ENCODE measurements at regions not wholly inside any gene's neighbourhood (a gene's known extent, or its start where the extent isn't known, plus 50 kb on each side); places are given as distances from the start of the nearest gene placed in this dataset.
"Not testable (repeated sequence)": the region's sequence is repeated elsewhere in the genome, so short reads cannot be mapped to it uniquely, and the experiment has no call there.

GRCh38 chr7:91784469-91784868 lies 96.0 kb downstream of the MTERF1 start:
- DNase-seq: peak; percentile 60

DNA sequence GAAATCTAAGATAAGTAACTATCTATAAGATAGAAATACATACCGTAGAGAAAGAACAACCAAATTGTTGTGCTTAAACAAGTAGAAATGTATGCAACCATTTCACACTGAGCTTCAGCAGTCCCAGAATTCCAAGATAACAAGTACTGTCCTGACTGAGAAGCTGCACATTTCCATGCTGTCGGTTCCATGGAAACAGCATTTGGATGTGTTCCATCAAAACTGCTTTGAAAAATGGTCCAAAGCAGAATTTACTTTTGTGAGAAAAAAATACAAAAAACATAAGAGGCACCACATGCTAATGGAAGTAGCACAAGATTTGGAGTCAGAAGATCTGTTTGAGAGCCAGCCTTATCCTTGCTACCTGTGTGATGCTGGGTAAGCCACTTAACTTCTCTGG lies 92.6 kb downstream of the MTERF1 start:
- peak; percentile 44 for DNase-seq

DNA sequence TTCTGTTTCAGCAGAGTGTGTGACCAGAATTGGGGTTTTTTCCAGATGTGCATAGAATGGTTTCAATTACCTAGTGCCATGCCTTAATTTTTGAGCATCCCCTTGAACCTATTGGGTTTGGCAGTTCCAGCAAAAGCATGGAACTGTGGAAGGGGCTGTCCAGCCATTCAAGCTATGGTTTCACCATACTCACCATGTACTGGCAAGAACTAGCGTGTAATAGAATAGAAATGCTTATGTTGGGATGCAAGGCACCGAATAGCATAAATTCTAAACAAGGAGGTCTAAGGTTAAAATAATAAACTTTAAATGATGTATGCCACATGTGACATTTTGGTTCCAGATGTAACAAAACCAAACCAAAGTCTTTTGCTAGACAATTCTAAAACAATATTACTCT lies 91.4 kb downstream of the MTERF1 start:
- no peak for DNase-seq

GRCh38 chr7:91789558-91789957 lies 90.9 kb downstream of the MTERF1 start:
- DNase-seq: no peak

GRCh38 chr7:91790646-91791045 lies 89.9 kb downstream of the MTERF1 start:
- DNase-seq: not testable (repeated sequence)

DNA sequence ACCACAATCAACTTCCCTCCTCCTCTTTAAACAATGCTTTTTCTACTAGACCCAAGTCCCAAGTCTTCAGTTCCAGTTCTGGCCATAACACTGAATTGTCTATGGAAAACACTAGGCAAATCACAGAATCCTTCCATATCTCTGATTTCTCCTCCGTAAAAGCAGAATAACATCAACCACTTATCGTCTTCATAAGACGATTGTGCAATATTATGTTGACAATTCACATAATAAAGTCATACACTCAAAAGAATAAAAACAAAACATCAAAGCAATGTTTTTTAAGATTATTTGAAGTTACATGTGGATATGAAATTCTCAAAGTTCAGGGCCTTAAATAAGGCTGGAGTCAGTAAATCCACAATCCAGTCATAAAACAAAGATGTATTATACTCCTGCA lies 84.4 kb downstream of the MTERF1 start:
- DNase-seq: no peak

GRCh38 chr7:91798425-91798824 lies 82.1 kb downstream of the MTERF1 start:
- no peak for DNase-seq

- no peak for DNase-seq
These were observed 80.1 kb downstream of the MTERF1 start for GRCh38 chr7:91800389-91800788.

- DNase-seq: no peak
These were observed 79.0 kb downstream of the MTERF1 start for GRCh38 chr7:91801331-91801983.

GRCh38 chr7:91811236-91811635 lies 69.3 kb downstream of the MTERF1 start:
- DNase-seq: peak; percentile 8

- DNase-seq: no peak
These were observed 68.9 kb downstream of the MTERF1 start for GRCh38 chr7:91811641-91812040.

DNA sequence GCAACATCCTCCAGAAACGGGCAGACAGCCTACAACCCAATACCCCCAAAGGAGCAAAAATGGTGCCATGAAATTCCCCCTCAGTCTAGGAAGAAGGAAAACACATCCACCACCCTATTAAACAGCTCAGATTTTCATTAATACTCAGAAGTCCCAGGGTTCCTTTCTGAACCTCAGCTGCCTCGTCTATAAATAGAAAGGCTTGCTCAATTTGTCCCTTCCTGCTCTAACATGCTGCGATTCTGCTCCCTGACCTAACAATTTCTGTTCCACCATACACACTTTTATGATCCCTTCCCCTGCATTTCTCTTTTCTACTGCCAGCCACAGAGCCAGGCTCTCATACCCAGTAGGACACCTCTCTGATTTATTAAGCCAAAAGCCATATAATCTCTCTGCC lies 68.1 kb downstream of the MTERF1 start:
- DNase-seq: no peak

DNA sequence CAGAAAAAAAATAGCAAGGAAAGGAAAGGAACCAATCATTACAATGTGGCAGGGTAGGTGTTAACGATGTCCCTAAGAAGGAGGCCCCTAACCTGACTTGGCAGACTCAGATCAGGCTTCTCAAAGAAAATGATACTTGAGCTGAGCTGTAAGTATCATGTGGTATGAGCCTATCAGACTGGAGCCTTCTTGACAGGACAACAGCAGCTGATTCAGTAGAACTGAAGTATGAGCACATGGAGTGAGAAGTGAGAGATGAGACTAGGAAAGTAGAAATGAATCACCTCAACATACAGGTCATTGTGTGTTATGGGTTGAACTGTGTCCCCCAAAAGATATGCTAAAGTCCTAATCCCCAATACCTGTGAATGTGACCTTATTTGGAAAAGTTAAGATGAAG lies 66.3 kb downstream of the MTERF1 start:
- DNase-seq: peak; percentile 18

Measured in tongue (tissue), 1 donor.